NCI-H2227 treated with DMSO at 0.1 percent for 48 hours (cell line): ENCODE measurements at regions not wholly inside any gene's neighbourhood (a gene's known extent, or its start where the extent isn't known, plus 50 kb on each side); places are given as distances from the start of the nearest gene placed in this dataset.
A peak's percentile ranks its signal among the peaks of the same experiment; 100 is the strongest.
"Not testable (repeated sequence)": the region's sequence is repeated elsewhere in the genome, so short reads cannot be mapped to it uniquely, and the experiment has no call there.

Experiments
- DNase-seq: peaks from one replicate; lab custom pipeline; 2025; lab: John Stamatoyannopoulos, UW

DNA sequence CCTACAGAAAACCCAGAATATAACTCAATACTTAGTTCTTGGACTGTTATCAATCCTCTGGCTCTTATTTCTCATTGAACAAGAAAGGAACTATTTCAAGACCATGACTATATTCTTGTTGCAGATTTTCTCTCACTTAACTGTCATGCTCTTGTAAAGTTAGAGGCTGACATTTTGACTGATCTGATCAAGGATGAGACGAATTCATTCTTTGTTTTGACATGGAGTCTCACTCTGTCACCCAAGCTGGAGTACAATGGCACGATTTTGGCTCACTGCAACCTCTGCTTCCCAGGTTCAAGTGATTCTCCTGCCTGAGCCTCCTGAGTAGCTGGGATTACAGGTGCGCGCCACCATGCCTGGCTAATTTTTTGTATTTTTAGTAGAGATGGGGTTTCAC is 367.9 kb upstream of the SEMA3C start:
- DNase-seq, result not testable (repeated sequence)

DNA sequence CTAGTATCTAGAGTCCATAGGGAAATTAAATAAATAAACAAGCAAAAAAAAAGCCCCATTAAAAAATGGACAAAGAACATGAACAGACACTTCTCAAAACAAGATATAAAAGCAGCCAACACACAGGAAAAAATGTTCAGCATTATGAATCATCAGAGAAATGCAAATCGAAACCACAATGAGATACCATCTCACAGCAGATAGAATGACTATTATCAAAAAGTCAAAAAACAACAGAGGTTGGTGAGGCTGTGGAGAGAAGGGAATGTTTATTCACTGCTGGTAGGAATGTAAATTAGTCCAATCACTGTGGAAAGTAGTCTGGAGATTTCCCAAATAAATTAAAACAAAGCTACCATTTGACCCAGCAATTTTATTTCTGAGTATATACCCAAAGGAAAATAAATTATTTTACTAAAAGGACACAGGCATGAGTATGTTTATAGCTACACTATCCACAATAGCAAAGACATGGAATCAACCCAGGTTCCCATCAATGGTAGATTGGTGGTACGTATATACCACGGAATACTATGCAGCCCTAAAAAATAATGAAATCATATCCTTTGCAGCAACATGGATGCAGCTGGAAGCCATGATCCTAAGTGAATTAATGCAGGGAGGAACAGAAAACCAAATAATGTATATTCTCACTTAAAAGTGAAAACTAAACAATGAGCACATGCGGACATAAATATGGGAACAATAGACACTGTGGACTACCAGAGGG is 366.5 kb upstream of the SEMA3C start:
- no peak for DNase-seq

DNA sequence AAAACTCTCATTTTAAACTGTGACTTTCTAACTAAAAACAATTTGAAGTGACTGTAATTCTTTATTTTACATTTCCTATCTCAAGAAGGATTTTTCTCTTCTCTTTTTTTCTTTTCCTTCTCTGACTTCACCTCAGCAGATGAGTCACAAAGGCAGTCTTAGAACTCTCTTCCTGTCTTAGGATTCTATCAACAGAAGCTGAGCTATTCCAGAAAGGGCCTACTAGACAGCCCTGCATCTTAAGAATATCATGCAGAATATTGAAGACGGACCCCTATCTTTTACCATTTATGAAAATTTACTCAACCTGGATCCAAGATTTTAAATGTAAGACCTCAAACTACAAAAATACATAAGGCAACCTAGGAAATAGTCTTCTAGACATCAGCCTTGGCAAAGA is 365.7 kb upstream of the SEMA3C start:
- no peak for DNase-seq

DNA sequence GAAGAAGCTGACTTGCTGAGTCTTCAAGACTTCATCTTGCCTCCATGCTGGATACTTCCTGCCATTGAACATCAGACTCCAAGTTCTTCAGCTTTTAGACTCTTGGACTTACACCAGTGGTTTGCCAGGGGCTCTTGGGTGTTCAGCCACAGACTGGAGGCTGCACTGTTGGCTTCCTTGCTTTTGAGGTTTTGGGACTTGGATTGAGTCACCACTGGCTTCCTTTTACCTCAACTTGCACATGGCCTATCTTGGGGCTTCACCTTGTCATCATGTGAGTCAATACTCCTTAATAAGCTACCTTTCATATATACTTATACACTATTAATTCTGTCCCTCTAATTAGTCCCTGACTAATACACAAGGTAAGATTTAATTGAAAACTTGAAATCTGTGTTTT is 361.7 kb upstream of the SEMA3C start:
- DNase-seq, result no peak

DNA sequence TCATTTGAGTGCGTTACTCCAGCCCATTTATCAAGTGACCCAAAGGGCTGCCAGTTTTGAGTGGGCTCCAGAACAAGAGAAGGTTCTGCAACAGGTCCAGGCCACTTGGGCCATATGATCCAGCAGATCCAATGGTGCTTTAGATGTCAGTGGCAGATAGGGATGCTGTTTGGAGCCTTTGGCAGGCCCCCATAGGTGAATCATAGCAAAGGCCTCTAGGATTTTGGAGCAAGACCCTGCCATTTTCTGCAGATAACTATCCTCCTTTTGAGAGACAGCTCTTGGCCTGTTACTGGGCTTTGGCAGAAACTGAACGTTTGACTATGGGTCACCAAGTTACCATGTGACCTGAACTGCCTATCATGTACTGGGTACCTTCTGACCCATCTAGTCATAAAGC is 358.8 kb upstream of the SEMA3C start:
- DNase-seq, result no peak

DNA sequence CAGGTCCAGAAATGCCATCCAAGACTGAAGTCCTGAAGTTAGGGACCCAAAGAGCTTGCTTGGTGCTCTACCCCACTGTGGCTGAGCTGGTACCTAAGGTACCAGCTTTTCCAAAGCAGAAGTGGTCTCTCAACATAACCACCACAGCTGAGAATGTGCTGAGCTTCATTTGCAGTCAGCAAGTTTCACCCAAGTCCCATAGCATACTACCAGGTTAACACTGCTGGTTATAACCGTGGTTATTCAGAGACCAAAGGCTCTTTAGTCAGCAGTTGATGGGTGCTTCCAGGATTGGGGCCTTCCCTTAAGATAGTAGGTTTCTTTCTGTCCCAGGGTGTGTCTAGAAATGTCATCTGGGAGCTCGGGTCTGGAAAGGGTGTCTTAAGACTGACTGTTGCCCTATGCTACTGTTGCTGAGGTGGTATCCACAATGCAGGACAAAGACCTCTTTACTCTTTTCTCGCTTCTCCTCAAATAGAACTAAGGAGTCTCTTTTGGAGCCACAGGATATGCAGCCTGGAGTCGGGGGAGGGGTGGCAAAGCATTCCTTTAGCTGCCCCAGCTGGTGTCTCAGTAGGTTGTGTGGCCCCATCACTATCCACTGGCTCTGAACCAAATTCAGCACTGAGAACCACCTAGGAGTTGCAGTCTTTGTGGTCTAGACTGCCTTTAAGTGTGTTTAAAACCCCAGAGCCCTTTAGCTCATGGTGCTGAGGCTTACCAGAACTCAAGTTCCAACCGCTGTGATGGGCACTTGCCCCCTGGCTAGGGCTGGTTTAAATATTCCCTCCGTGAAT is 354.9 kb upstream of the SEMA3C start:
- DNase-seq, result no peak

DNA sequence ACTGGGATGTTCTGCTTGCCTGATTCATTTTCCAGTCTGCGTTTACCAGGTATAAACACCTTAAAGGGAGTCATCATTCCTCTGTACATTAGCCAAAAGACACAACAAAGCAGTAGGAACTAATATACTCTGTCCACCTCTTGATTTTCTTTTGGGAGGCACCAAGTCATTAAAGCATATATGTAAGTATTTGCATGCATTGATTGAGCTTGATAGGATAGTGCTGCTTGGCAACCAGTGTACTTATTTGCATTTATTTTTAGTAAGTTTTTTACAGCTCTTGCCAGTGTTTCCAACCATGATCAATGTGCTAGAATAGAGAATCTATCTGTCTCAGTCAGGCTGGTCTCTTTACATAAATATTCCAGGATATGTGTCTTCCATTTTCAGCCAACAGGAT is 353.3 kb upstream of the SEMA3C start:
- no peak for DNase-seq

DNA sequence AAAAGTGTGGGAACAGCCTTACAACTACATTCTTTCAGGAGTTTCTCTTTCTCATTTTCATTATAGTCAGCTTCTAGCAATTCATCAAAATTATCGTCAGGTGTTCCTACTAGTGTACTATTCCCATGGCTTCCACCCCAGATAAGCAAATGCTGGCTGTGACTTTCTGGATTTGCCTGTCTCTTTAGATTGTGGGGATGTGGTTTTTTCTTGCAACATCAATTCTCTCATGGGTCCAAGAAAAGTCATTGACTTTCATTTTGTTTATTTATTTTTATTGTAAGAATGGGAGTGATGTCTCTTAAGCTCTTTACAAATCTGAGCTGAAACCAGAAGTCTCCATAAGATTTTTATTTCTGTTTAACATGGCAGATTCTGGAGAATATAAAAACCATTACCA is 349.7 kb upstream of the SEMA3C start:
- DNase-seq, result no peak

DNA sequence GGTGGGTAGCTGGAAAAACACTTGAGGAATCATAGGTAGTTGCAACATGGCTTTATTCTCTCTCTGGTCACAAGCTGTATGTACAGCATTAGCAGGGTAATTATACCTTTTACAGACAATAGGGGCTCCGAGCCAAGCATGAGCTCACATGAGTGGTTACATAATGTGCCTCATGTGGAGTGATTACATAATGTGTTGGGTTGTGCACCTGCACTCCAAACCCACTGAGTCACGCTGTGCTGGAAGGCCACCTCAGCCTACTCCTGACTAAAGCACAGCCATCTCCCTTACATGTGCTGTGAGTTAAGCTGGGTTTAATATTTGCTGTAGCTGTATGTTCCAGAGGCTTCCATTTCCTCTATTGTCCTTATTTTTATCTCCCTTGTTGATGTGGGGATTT is 348.7 kb upstream of the SEMA3C start:
- DNase-seq, result no peak

DNA sequence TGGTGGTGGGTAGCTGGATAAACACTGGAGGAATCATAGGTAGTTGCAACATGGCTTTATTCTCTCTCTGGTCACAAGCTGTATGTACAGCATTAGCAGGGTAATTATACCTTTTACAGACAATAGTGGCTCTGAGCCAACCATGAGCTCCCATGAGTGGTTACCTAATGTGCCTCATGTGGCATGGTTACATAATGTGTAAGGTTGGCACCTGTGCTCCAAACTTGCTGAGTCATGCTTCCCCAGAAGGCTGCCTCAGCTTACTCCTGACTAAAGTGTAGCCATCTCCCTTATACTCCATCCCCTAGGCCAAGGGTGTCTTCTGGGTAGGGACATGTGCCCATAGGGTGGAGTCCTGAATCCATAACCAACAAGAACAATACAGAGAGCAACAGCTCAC is 345.3 kb upstream of the SEMA3C start:
- no peak for DNase-seq

DNA sequence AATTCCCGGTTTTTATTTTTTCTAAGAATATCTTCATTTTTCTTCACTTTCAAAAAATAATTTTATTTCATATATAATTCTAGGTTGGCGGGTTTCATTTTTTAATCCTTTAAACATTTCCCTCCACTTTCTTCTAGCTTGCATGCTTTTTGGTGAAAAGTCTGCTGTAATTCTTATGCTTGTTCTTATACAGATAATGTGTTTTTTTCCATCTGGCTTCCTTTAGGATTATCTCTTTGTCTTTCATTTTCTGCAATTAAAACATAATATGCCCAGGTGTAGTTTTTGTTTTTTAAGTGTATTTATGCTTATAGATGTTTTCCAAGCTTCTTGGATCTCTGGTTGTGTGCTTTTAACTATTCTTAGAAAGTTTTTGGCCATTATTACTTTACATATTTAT is 341.3 kb upstream of the SEMA3C start:
- DNase-seq, result no peak

DNA sequence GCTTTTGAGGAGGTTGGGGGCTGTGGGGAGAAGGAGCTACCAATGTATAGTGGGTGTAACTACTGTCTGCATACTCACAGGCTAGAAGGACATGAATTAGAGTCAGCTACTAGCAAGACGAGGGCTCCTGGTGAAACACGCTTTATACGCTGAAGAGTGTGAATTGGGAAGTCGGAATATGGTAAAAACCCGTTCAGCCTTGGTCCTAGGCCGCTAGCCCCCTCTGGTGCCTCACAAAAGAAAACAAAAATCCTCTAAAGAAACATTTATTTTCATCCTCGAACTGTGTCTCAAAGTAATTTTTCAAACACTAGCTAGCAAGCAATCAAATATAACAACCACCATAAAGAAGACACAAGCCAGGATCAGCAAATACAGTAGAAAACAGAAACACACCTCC is 338.1 kb upstream of the SEMA3C start:
- peak; percentile 5 for DNase-seq

DNA sequence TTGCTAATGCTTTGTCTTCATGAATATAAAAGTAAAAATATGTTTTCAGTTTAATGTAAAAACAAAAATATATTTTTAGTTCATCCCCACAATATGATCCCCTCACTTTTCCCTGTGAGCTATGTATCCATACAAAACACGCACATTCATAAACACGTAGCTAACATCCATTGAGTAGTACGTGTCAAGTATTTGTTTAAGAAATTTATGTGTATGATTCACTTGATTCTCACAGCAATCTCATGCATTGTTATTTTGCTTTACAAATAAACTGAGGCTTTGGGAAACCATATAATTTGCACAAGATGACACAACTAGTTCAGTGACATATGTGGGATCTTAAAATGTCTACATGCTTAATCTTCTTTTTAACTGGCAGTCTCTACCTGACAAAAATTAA is 329.6 kb upstream of the SEMA3C start:
- DNase-seq, result no peak

DNA sequence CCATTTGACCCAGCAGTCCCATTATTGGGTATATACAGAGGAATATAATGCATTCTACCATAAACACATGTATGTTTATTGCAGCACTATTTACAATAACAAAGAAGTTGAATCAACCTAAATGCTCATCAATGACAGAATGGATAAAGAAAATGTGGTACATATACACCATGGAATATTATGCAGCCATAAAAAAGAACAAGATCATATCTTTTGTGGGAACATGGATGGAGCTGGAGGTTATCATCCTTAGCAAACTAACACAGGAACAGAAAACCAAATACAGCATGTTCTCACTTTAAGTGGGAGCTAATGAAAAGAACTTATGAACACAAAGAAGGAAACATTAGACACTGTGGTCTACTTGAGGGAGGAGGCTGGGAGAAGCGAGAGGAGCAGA is 328.5 kb upstream of the SEMA3C start:
- DNase-seq, result not testable (repeated sequence)

DNA sequence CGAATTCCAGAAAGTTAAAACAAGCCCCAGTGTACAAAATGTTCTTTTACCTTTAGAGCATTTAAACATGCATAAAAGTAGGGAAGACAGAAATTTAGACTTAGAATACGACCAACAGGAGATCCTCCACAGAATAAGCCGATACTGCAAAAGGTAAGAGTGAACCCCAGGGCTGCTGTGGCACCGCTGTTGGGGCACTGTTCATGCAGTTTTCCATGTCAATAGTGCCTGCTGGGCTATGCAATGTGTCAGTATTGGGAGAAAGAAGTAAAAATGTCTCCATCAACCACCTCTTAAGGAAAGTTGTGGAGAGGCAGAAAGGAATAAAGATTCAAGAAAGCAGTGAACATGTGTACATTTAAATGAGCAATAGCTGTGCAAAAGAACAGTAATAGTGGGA is 326.5 kb upstream of the SEMA3C start:
- no peak for DNase-seq

DNA sequence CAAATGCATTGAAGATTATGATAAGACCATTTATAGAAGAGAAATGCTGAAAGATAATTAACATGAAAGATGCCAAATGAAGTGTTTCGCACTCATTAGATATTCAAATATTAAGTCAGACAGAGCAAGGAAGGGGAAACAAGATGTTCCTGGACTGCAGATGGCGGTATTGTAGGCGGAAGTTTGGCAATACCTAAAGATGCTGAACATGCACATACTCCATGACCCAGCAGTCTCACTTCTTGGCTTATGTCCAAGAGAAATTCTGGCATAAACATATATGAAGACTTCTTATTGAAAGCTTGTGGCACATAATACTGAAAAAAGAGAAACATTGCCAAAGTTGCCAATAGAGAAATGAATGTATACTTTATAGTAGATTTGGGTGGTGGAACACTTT is 325.4 kb upstream of the SEMA3C start:
- DNase-seq, result no peak

DNA sequence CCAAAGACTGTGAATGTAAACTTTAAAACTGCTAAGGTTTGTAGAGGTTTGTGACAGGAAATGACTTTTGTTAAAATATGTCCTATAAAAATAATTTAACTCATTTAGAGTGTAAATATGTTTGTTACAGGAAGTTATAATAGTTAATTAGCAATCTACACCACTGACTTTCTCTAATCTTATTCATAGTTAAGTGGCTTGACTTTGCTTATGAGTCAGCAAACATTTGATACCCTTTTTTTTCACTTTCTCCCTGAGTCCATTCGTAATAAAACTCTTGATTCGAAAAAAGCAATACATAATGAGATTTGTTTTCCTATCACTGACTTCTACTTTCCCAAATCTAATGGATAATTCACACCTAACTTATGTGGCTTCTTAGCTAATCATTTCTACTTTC is 317.7 kb upstream of the SEMA3C start:
- DNase-seq, result no peak

DNA sequence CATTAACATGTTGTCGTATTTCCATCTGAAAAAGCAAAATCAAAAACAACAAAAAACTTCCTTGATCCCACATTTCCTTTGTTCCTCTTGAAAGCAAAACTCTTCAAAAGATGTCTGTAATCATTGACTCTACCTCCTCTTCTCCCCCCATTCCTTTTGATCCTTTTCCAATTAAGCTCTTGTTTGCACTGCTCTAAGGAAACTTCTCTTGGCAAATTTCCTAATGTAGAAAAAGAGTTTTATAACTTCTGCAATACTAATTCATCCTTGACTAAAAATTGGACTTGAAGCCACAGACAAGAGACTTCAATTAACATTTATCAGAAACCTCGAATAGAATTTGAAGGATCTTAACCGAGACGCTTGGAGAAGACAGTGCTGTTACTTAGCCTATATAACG is 317.1 kb upstream of the SEMA3C start:
- no peak for DNase-seq

DNA sequence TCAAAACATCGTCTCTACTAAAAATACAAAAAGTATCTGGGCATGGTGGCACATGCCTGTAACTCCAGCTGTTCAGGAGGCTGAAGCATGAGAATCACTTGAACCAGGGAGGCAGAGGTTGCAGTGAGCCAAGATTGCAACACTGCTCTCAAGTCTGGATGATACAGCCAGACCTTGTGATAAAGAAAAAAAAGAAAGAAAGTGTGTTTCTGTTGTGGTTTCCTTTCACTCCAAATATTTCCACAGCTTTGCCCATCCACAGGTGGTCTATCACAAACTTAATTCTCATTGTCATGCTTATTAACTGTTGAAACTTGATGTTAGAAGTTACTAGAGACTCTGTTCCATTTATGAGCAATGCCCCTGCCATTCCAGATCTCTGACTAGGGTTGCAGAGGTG is 316.0 kb upstream of the SEMA3C start:
- DNase-seq, result no peak

DNA sequence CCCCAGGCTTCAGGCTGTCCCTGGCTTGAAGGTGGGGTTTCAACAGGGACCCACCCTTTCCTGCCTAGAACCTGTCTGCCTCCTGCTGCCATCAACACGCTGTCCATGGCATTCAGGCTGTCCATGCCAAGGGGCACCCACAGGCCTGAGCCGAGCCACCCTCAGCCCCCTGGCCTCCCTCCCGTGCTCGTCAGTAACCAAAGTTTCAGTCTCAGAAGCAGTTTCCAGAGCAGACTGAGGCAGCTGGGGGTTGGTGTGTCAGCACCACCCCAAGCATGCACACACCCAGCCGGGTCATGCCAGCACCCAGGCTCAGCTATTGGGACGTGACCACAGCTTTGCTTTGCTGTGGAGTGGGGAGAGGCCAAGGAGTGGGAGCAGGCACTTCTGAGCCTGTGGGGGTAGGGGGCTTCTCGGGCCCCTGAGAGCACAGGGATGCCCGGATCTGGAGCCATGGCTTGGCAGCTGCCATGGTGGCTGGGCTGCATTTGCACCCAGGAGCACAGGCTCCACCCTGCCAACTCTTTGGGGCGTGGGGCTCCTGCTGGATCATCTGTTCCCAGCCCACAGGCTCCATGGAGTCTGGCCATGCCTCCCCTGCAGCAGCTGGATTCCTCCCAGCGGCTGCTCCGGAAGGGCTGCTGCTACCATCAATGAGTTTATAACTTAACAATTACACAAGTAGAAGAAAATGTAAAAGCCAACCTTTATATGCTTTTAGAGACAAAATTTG is 314.5 kb upstream of the SEMA3C start:
- no peak for DNase-seq

DNA sequence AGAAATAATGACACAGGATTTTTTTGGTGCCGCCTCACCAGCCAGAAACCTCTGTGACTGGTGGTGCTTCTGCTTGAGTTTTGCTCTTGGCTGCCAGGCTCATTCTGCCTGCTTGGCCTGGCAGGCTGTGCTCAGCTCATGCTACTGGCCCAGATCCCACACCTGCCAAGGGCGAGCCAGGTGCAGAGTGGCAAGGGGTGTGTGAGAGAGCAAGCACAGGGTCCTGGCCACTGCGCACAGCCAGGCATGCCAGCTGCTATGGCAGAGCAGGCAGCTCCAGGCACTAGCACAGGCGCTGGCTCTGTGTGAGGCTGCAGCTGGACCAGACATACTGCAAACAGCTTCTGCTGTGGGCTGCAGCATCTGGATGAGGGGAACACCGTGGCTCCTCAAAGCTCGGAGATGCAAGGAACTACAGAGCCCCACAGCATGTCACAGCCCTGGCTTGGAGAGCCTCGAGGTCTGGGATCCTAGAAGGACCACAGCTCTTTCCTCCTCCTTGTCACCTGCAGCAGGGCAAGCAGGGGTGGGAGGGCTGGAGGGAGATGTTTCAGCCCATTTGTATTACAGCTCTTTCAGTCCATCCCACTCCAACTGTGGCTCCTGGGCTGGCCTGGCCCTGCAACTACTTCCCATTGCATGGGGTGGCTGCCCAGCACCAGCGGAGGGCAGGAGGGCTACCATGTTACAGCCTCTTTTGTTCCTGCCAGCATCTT is 313.4 kb upstream of the SEMA3C start:
- DNase-seq, result no peak

DNA sequence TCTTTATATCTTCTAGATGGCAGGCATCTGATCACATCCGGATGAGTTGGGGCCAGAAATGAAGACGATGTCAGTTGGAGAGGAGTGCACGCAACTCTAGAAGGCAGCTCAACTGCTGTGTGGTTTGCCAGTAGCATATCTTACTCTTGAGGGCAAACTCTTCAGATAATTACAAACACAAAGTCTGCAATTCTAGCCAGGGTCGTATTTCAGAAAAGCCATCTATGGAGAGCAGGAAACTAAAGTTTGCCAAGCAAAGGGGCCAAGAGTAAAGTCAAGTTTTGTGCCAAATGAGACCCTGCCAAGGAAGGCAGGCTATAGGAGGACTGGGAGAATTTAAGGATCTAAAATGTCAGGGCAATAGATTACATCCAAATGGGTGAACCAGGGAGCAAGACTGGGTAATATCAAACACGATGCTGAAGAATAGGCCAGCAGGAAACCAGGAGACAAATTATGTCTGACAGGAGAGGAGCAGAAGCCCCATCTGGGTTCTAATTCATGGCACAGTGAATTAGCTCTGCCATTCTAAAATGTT is 312.5 kb upstream of the SEMA3C start:
- DNase-seq, result no peak
